ENCODE measurements at regions not wholly inside any gene's neighbourhood (a gene's known extent, or its start where the extent isn't known, plus 50 kb on each side); places are given as distances from the start of the nearest gene placed in this dataset.
"Not testable (repeated sequence)": the region's sequence is repeated elsewhere in the genome, so short reads cannot be mapped to it uniquely, and the experiment has no call there.

GRCh38 chr10:44752451-44753441, 158.4 kb upstream of the TMEM72 start:
- H3K4me1 ChIP-seq (ENCODE audit: insufficient read depth, insufficient read length) = no peaks in the 10 kb centered on the region
- H3K9ac ChIP-seq (ENCODE audit: insufficient read length, low read depth) = no peak overlapping the region
- TF ChIP-seq ZNF274 (IDR thresholded peaks at IDR 0.05; ENCODE audit: low read depth, low read length) = no peak
- no peak for TF ChIP-seq SUZ12 (IDR thresholded peaks at IDR 0.05; ENCODE audit: extremely low read depth, insufficient read depth, insufficient read length)
- no peak for TF ChIP-seq YY1 (IDR thresholded peaks at IDR 0.05; ENCODE audit: insufficient read depth, insufficient read length)
- H3K4me3 ChIP-seq (ENCODE audit: insufficient read length, low read depth) = no peak overlapping the region
- no peaks in the 10 kb centered on the region for H3K27me3 ChIP-seq (ENCODE audit: insufficient read depth, insufficient read length)
- H3K36me3 ChIP-seq (ENCODE audit: insufficient read depth, insufficient read length, low read length) = no peaks in the 10 kb centered on the region
- peaks cover 4% of the 10 kb centered on the region; the same call in 1 of the 2 replicates for H3K9me3 ChIP-seq (ENCODE audit: insufficient read depth, low read length)
- no peak for DNase-seq (ENCODE audit: low read depth, low spot score)

GRCh38 chr10:44754355-44754754, 156.8 kb upstream of the TMEM72 start:
- not testable (repeated sequence) for H3K36me3 ChIP-seq (ENCODE audit: insufficient read depth, insufficient read length, low read length); H3K9ac ChIP-seq (ENCODE audit: insufficient read length, low read depth); H3K4me1 ChIP-seq (ENCODE audit: insufficient read depth, insufficient read length); H3K27me3 ChIP-seq (ENCODE audit: insufficient read depth, insufficient read length); H3K4me3 ChIP-seq (ENCODE audit: insufficient read length, low read depth); H3K9me3 ChIP-seq (ENCODE audit: insufficient read depth, low read length); DNase-seq (ENCODE audit: low read depth, low spot score)

GRCh38 chr10:44755481-44755880, 155.7 kb upstream of the TMEM72 start:
- Histone ChIP-seq H3K4me3 (ENCODE audit: insufficient read length, low read depth) (no peak overlapping the region), H3K27me3 (ENCODE audit: insufficient read depth, insufficient read length) (no peaks in the 10 kb centered on the region), H3K9me3 (ENCODE audit: insufficient read depth, low read length) (no peaks in the 10 kb centered on the region), H3K4me1 (ENCODE audit: insufficient read depth, insufficient read length) (no peaks in the 10 kb centered on the region), H3K9ac (ENCODE audit: insufficient read length, low read depth) (no peak overlapping the region), H3K36me3 (ENCODE audit: insufficient read depth, insufficient read length, low read length) (no peaks in the 10 kb centered on the region)
- no peak for TF ChIP-seq SUZ12 (IDR thresholded peaks at IDR 0.05; ENCODE audit: extremely low read depth, insufficient read depth, insufficient read length)
- TF ChIP-seq ZNF274 (IDR thresholded peaks at IDR 0.05; ENCODE audit: low read depth, low read length) = no peak
- TF ChIP-seq YY1 (IDR thresholded peaks at IDR 0.05; ENCODE audit: insufficient read depth, insufficient read length) = no peak
- no peak for DNase-seq (ENCODE audit: low read depth, low spot score)

- H3K4me1 ChIP-seq (ENCODE audit: insufficient read depth, insufficient read length) = no peaks in the 10 kb centered on the region
- no peak for DNase-seq (ENCODE audit: low read depth, low spot score)
- no peak overlapping the region for H3K4me3 ChIP-seq (ENCODE audit: insufficient read length, low read depth)
- TF ChIP-seq YY1 (IDR thresholded peaks at IDR 0.05; ENCODE audit: insufficient read depth, insufficient read length) (no peak), SUZ12 (IDR thresholded peaks at IDR 0.05; ENCODE audit: extremely low read depth, insufficient read depth, insufficient read length) (no peak), ZNF274 (IDR thresholded peaks at IDR 0.05; ENCODE audit: low read depth, low read length) (no peak)
- H3K36me3 ChIP-seq (ENCODE audit: insufficient read depth, insufficient read length, low read length) = no peaks in the 10 kb centered on the region
- no peaks in the 10 kb centered on the region for H3K9me3 ChIP-seq (ENCODE audit: insufficient read depth, low read length)
- no peak overlapping the region for H3K9ac ChIP-seq (ENCODE audit: insufficient read length, low read depth)
- no peaks in the 10 kb centered on the region for H3K27me3 ChIP-seq (ENCODE audit: insufficient read depth, insufficient read length)
These were observed 154.9 kb upstream of the TMEM72 start for GRCh38 chr10:44756216-44756615.

- TF ChIP-seq ZNF274 (IDR thresholded peaks at IDR 0.05; ENCODE audit: low read depth, low read length) = no peak
- TF ChIP-seq YY1 (IDR thresholded peaks at IDR 0.05; ENCODE audit: insufficient read depth, insufficient read length) = no peak
- no peak for TF ChIP-seq SUZ12 (IDR thresholded peaks at IDR 0.05; ENCODE audit: extremely low read depth, insufficient read depth, insufficient read length)
- Histone ChIP-seq H3K27me3 (ENCODE audit: insufficient read depth, insufficient read length) (no peaks in the 10 kb centered on the region), H3K4me1 (ENCODE audit: insufficient read depth, insufficient read length) (no peaks in the 10 kb centered on the region), H3K9me3 (ENCODE audit: insufficient read depth, low read length) (no peaks in the 10 kb centered on the region), H3K9ac (ENCODE audit: insufficient read length, low read depth) (no peak overlapping the region), H3K4me3 (ENCODE audit: insufficient read length, low read depth) (no peak overlapping the region), H3K36me3 (ENCODE audit: insufficient read depth, insufficient read length, low read length) (no peaks in the 10 kb centered on the region)
- no peak for DNase-seq (ENCODE audit: low read depth, low spot score)
These were observed 153.5 kb upstream of the TMEM72 start for GRCh38 chr10:44757551-44758205.

- H3K36me3 ChIP-seq (ENCODE audit: insufficient read depth, insufficient read length, low read length) = no peaks in the 10 kb centered on the region
- TF ChIP-seq SUZ12 (IDR thresholded peaks at IDR 0.05; ENCODE audit: extremely low read depth, insufficient read depth, insufficient read length) = no peak
- no peaks in the 10 kb centered on the region for H3K9me3 ChIP-seq (ENCODE audit: insufficient read depth, low read length)
- no peaks in the 10 kb centered on the region for H3K27me3 ChIP-seq (ENCODE audit: insufficient read depth, insufficient read length)
- no peaks in the 10 kb centered on the region for H3K4me1 ChIP-seq (ENCODE audit: insufficient read depth, insufficient read length)
- H3K9ac ChIP-seq (ENCODE audit: insufficient read length, low read depth) = no peak overlapping the region
- H3K4me3 ChIP-seq (ENCODE audit: insufficient read length, low read depth) = no peak overlapping the region
- no peak for DNase-seq (ENCODE audit: low read depth, low spot score)
These were observed 152.0 kb upstream of the TMEM72 start for GRCh38 chr10:44759122-44759521.

GRCh38 chr10:44760513-44760912, 150.6 kb upstream of the TMEM72 start:
- TF ChIP-seq SUZ12 (IDR thresholded peaks at IDR 0.05; ENCODE audit: extremely low read depth, insufficient read depth, insufficient read length) (no peak), YY1 (IDR thresholded peaks at IDR 0.05; ENCODE audit: insufficient read depth, insufficient read length) (no peak), ZNF274 (IDR thresholded peaks at IDR 0.05; ENCODE audit: low read depth, low read length) (no peak)
- no peaks in the 10 kb centered on the region for H3K27me3 ChIP-seq (ENCODE audit: insufficient read depth, insufficient read length)
- no peaks in the 10 kb centered on the region for H3K4me1 ChIP-seq (ENCODE audit: insufficient read depth, insufficient read length)
- no peaks in the 10 kb centered on the region for H3K36me3 ChIP-seq (ENCODE audit: insufficient read depth, insufficient read length, low read length)
- no peak overlapping the region for H3K9ac ChIP-seq (ENCODE audit: insufficient read length, low read depth)
- H3K4me3 ChIP-seq (ENCODE audit: insufficient read length, low read depth) = no peak overlapping the region
- no peaks in the 10 kb centered on the region for H3K9me3 ChIP-seq (ENCODE audit: insufficient read depth, low read length)
- DNase-seq (ENCODE audit: low read depth, low spot score) = no peak
